HG02763 (cell line): ENCODE measurements at regions not wholly inside any gene's neighbourhood (a gene's known extent, or its start where the extent isn't known, plus 50 kb on each side); places are given as distances from the start of the nearest gene placed in this dataset.
"Not testable (repeated sequence)": the region's sequence is repeated elsewhere in the genome, so short reads cannot be mapped to it uniquely, and the experiment has no call there.

ENCODE experiments used
- ATAC-seq: cut with Tn5 transposase; IDR thresholded peaks from one replicate; pipeline ENCODE4 v1.9.1; 2021; ENCODE audit warnings: mild to moderate bottlenecking, moderate library complexity; ENCODE audit not compliant: unreplicated experiment

- no peak for ATAC-seq
These were observed 275.0 kb upstream of the PREP start for GRCh38 chr6:105677671-105678475.

- no peak for ATAC-seq
These were observed 274.0 kb upstream of the PREP start for GRCh38 chr6:105676857-105677256.

- ATAC-seq, result no peak
These were observed 273.0 kb upstream of the PREP start for GRCh38 chr6:105675715-105676397.

DNA sequence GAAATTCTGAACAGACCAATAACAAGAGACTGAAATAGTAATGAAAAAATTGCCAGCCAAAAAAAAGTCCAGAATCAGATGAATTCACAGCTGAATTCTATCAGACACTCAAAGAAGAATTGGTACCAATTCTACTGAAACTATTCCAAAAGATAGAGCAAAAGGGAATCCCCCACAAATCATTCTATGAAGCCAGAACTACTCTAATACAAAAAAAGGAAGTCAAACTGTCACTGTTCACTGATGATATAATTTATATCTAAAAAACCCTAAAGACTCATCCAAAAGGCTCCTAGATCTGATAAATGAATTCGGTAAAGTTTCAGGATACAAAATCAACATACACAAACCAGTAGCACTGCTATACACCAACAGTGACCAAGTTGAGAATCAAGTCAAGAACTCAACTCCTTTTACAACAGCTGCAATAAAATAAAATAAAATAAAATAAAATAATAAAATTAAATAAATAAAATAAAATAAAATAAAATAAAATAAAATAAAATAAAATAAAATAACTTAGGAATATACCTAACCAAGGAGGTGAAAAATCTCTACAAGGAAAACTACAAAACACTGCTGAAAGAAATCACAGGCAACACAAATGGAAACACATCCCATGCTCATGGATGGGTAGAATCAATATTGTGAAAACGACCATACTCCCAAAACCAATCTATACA is 270.1 kb upstream of the PREP start:
- ATAC-seq, result not testable (repeated sequence)

DNA sequence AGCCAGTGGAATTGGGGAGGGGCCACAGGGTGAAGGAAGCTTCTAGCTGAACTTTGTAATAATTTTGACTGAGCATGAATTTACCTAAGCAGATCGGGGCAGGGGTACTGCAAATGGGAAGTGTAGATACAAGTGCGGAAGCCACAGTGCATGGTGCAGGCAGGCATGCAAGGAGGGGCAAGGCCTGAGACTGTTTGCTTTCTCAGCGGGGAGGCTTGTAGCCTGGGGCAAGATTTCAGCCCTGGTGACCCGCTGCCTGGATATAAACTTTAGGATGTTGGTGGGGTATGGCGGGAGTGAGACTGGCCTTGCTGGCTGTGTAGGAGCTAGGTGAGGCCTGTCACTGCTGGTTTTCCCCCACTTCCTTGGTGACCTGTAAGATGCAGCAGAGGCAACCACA is 266.4 kb upstream of the PREP start:
- ATAC-seq, result no peak

DNA sequence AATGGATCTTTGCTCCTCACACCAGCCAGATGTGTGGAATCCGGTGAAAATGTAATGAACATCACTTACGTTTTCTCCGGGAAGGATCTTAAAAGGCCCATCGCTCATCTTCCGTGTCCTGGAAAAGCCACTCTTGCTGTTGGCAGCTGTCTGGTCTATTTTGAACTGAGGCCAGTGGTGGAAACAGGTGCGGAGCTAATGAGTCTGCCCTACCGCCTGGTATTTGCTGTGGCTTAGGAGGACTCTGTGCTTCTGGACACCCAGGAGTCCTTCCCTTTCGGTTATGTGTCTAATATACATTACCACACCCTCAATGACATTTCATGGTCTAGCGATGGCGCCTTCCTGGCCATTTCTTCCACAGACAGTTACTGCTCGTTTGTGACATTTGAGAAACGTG is 264.2 kb upstream of the PREP start:
- ATAC-seq, result no peak

GRCh38 chr6:105664931-105665330 is 262.0 kb upstream of the PREP start:
- ATAC-seq, result no peak

- no peak for ATAC-seq
These were observed 249.1 kb upstream of the PREP start for GRCh38 chr6:105651969-105652368.

- ATAC-seq, result no peak
These were observed 247.5 kb upstream of the PREP start for GRCh38 chr6:105650347-105650746.

GRCh38 chr6:105649192-105649591 is 246.3 kb upstream of the PREP start:
- ATAC-seq, result no peak

- no peak for ATAC-seq
These were observed 245.4 kb upstream of the PREP start for GRCh38 chr6:105648276-105648675.

- ATAC-seq, result peak; percentile 84
These were observed 243.5 kb upstream of the PREP start for GRCh38 chr6:105646391-105646867.

- ATAC-seq, result peak; percentile 2
These were observed 243.1 kb upstream of the PREP start for GRCh38 chr6:105645958-105646357.

- ATAC-seq, result no peak
These were observed 242.3 kb upstream of the PREP start for GRCh38 chr6:105645156-105645555.

DNA sequence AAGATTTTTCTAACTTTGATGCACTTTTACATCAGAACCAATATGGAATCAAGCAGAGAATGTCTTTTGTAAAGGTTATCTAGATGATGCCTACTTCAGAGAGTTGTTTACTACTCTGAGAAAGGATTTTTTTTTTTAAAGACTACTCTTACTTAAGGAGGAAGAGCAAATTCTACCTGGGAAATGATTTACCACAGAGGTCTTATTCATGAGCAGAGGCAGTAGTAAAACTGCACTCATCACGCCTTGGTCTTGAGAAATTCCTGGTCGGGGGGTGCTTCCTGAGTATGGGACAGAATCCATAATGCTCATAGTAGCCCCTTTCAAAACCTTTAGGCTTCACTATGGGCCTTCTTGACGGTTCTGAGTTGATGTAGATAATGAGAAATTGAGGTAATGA is 241.8 kb upstream of the PREP start:
- ATAC-seq, result no peak

GRCh38 chr6:105644073-105644489 is 241.2 kb upstream of the PREP start:
- ATAC-seq, result no peak

DNA sequence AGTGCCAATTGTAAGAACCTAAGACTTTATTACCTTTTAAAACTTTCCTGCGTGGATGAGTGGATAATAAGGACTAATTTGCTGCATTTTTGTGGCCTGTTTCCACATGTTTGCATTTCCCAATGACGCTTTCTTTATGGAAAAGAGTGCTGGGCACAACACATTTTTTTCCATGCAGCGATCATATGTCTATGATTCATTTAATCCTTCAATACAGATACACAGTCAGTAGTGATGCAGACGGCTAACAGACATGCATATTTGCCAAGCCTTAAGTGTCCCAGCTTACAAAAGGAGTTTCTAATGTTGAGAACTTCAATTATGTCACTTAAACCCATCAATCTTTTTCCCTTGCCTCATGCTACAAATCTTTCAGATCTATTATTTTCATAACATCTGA is 239.8 kb upstream of the PREP start:
- no peak for ATAC-seq

DNA sequence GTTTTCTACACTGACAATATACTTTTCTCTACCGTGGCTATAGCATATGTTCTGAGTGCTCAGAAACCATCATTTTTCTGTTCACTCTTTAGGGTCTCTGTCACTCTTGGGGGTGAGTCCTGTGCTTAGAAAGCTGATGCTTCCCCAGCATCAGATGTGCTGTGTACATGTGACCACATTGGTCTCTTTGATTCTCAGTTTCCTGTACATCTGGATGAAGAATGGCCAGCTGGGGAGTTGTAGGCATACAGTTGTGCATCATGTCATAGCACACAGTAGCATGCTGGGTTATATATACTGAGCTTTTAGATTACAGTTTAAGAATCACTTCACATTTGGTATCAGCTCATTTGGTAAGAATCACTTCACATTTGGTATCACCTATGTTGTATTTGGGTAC is 238.6 kb upstream of the PREP start:
- no peak for ATAC-seq

- no peak for ATAC-seq
These were observed 236.2 kb upstream of the PREP start for GRCh38 chr6:105639124-105639523.

- no peak for ATAC-seq
These were observed 230.9 kb upstream of the PREP start for GRCh38 chr6:105633814-105634213.

DNA sequence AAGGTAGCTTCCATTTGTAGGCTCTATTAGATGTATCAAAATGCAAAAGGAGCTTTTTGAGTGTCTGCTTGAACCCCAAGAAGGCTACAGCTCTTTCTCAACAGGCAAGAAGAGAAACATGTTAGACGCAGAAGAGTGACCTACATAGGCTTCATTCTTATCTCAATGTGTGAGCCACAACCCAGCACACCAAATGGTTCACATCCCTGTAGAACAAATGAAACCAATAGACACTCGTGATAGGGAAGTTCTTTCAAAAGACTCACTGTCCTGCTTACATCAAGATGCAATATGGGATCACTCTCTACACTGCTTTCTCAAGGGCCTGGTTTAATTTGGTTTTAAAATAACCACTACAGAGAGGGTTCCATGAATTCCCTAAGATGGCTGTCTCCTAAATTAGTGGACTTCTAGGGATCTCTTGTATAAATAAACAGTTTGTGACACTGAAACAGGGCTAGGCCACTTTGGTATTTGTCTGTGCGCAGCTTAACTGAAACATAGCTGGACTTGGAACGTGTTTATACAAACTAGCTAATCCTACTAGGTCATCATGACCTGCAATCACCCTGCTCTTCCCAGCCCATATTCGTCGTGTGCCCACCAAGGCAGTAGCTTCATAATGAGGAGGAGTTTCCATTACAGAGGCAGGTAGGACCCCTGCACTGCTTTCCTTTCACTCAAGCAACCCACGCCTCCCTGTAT is 225.4 kb upstream of the PREP start:
- no peak for ATAC-seq
